Activated naive CD8-positive, alpha-beta T cell (primary cell): ENCODE measurements at regions not wholly inside any gene's neighbourhood (a gene's known extent, or its start where the extent isn't known, plus 50 kb on each side); places are given as distances from the start of the nearest gene placed in this dataset.

Experiments used
- H3K27ac Mint-ChIP-seq: one replicate; pipeline ENCODE4 v1.8.0; 2021; ENCODE audit warnings: mixed read lengths
- H3K27me3 Mint-ChIP-seq: one replicate; pipeline ENCODE4 v1.8.0; 2021; ENCODE audit warnings: mixed read lengths
- H3K36me3 Mint-ChIP-seq: one replicate; pipeline ENCODE4 v1.8.0; 2021; ENCODE audit warnings: mixed read lengths
- H3K4me1 Mint-ChIP-seq: one replicate; pipeline ENCODE4 v1.8.0; 2021; ENCODE audit warnings: low read depth, mixed read lengths
- H3K4me3 Mint-ChIP-seq: one replicate; pipeline ENCODE4 v1.8.0; 2021; ENCODE audit warnings: mild to moderate bottlenecking, mixed read lengths
- H3K9me3 Mint-ChIP-seq: one replicate; pipeline ENCODE4 v1.8.0; 2021; ENCODE audit warnings: low read depth, mixed read lengths

DNA sequence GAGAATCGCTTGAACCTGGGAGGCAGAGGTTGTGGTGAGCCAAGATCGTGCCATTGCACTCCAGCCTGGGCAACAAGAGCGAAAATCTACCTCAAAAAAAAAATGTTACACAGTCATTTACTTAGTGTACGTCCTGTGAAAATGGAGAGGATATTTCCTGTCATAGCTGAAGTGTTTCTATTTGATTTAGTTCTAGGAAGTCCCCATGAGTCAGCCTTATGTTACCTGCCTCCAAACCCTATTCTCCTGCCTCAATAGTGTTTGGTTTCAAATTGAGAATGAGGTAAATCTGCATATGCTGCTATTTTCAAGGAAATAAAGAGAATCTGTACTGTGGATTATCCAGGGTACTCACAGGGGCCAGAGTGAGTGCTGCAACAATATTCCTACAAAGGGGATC, 1284.5 kb upstream of the AUTS2 start:
- Mint-ChIP-seq H3K27me3 (no peaks in the 10 kb centered on the region), H3K4me3 (no peak overlapping the region), H3K9me3 (peaks cover 4% of the 10 kb centered on the region), H3K36me3 (no peaks in the 10 kb centered on the region), H3K4me1 (no peaks in the 10 kb centered on the region), H3K27ac (no peak overlapping the region)

- Mint-ChIP-seq H3K9me3 (peaks cover 4% of the 10 kb centered on the region), H3K36me3 (no peaks in the 10 kb centered on the region), H3K4me3 (no peak overlapping the region)
Observed at GRCh38 chr7:68314208-68314607, 1284.1 kb upstream of the AUTS2 start.

GRCh38 chr7:68317476-68317875, 1280.8 kb upstream of the AUTS2 start:
- H3K9me3 Mint-ChIP-seq, result peaks cover 4% of the 10 kb centered on the region
- no peak overlapping the region for H3K27ac Mint-ChIP-seq
- no peaks in the 10 kb centered on the region for H3K27me3 Mint-ChIP-seq
- no peaks in the 10 kb centered on the region for H3K36me3 Mint-ChIP-seq
- no peak overlapping the region for H3K4me3 Mint-ChIP-seq
- no peaks in the 10 kb centered on the region for H3K4me1 Mint-ChIP-seq

More at GRCh38 chr7:68314208-68314607, 1284.1 kb upstream of the AUTS2 start:
- H3K27ac Mint-ChIP-seq, result no peak overlapping the region
- no peaks in the 10 kb centered on the region for H3K4me1 Mint-ChIP-seq
- H3K27me3 Mint-ChIP-seq, result no peaks in the 10 kb centered on the region

- Mint-ChIP-seq H3K27me3 (no peaks in the 10 kb centered on the region), H3K9me3 (peaks cover 6% of the 10 kb centered on the region), H3K4me3 (no peak overlapping the region)
Observed at GRCh38 chr7:68319061-68319460, 1279.2 kb upstream of the AUTS2 start.

DNA sequence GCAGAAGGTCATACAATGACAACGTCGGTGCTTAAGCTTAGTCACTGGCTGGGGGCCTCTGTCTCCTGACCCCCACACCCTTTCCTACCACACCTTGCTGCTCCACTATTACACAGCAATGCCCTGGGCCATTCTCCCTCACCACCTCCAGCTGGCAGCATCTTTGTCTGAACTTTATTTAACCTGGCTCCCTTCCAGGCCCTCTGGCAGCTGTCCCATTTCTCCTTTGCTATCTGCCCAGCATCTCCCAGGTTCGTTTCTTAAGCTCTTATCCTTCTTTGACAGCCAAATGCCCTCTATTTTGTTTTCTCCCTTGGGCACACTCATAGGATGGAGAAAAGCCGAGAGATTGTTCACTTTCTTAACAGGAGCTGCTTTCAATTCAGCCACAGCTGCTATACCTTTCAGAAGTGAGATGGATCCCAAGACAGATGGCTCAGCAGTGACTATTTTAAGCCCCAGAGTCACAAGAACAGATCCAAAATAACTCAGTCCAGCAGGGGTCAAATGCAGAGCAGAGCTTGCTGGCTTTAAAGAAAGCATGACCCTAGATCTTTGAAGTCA, 1277.1 kb upstream of the AUTS2 start:
- Mint-ChIP-seq H3K4me3 (no peak overlapping the region), H3K27ac (no peak overlapping the region), H3K9me3 (peaks cover 3% of the 10 kb centered on the region), H3K27me3 (no peaks in the 10 kb centered on the region), H3K4me1 (no peaks in the 10 kb centered on the region), H3K36me3 (no peaks in the 10 kb centered on the region)

More at GRCh38 chr7:68319061-68319460, 1279.2 kb upstream of the AUTS2 start:
- Mint-ChIP-seq H3K36me3 (no peaks in the 10 kb centered on the region), H3K4me1 (no peaks in the 10 kb centered on the region), H3K27ac (no peak overlapping the region)

GRCh38 chr7:68321776-68322496, 1276.3 kb upstream of the AUTS2 start:
- no peaks in the 10 kb centered on the region for H3K36me3 Mint-ChIP-seq
- H3K4me1 Mint-ChIP-seq, result no peaks in the 10 kb centered on the region
- H3K27me3 Mint-ChIP-seq, result no peaks in the 10 kb centered on the region
- H3K4me3 Mint-ChIP-seq, result no peak overlapping the region
- no peak overlapping the region for H3K27ac Mint-ChIP-seq
- peaks cover 3% of the 10 kb centered on the region for H3K9me3 Mint-ChIP-seq

GRCh38 chr7:68324621-68325020, 1273.7 kb upstream of the AUTS2 start:
- Mint-ChIP-seq H3K36me3 (no peaks in the 10 kb centered on the region), H3K27ac (no peak overlapping the region), H3K4me1 (no peaks in the 10 kb centered on the region), H3K27me3 (no peaks in the 10 kb centered on the region), H3K4me3 (no peak overlapping the region), H3K9me3 (peaks cover 7% of the 10 kb centered on the region)

- H3K27ac Mint-ChIP-seq, result no peak overlapping the region
- peaks cover 3% of the 10 kb centered on the region for H3K9me3 Mint-ChIP-seq
Observed at GRCh38 chr7:68334216-68334615, 1264.1 kb upstream of the AUTS2 start.

GRCh38 chr7:68334636-68335272, 1263.5 kb upstream of the AUTS2 start:
- Mint-ChIP-seq H3K27me3 (no peaks in the 10 kb centered on the region), H3K4me3 (no peak overlapping the region), H3K9me3 (peaks cover 3% of the 10 kb centered on the region), H3K4me1 (no peaks in the 10 kb centered on the region), H3K36me3 (no peaks in the 10 kb centered on the region), H3K27ac (no peak overlapping the region)

More at GRCh38 chr7:68334216-68334615, 1264.1 kb upstream of the AUTS2 start:
- H3K4me1 Mint-ChIP-seq, result no peaks in the 10 kb centered on the region
- no peaks in the 10 kb centered on the region for H3K27me3 Mint-ChIP-seq
- H3K36me3 Mint-ChIP-seq, result no peaks in the 10 kb centered on the region
- no peak overlapping the region for H3K4me3 Mint-ChIP-seq

DNA sequence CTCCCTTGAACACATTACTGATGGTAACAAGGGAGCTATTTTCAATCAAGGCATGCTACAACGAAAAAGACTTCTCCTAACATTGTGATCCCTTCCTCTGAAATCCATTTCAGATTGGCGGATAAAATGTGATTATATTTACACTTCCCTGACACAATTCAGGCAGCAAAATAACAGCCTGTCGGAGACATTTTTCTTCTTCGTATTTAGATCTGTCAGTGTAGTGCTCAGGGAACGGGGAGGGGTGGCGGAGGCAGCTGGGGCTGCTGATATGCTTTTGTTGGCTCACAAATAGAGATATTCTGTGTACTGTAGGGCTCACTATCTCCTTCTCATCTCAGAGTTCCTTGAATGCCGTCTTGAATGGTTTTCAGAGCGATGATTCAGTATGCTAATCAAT, 1261.7 kb upstream of the AUTS2 start:
- Mint-ChIP-seq H3K36me3 (peaks cover 2% of the 10 kb centered on the region), H3K27me3 (no peaks in the 10 kb centered on the region), H3K27ac (no peak overlapping the region), H3K4me3 (no peak overlapping the region), H3K9me3 (no peaks in the 10 kb centered on the region), H3K4me1 (no peaks in the 10 kb centered on the region)

DNA sequence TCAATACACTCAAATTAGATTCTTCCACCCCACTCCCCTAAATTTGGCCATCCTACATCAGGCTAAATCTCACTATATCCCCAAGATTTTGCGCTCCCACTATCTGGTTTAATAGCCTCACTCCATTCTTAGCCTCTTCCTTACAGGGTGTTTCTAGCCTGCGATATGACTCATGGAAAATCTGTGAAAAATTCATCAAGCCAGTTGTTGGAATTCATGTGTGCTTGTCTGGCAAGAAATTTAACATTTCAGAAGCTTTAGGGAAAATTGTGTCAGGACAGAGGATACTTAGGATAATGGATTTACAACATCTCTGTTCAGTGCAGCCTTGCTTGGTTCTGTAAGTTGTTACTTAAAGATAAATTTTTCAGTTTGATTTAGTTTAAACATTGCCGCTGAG, 1249.9 kb upstream of the AUTS2 start:
- Mint-ChIP-seq H3K4me1 (no peaks in the 10 kb centered on the region), H3K36me3 (no peaks in the 10 kb centered on the region), H3K27me3 (no peaks in the 10 kb centered on the region), H3K9me3 (peaks cover 10% of the 10 kb centered on the region), H3K4me3 (no peak overlapping the region), H3K27ac (no peak overlapping the region)

GRCh38 chr7:68362745-68363518, 1235.3 kb upstream of the AUTS2 start:
- Mint-ChIP-seq H3K36me3 (no peaks in the 10 kb centered on the region), H3K27me3 (no peaks in the 10 kb centered on the region), H3K4me1 (no peaks in the 10 kb centered on the region), H3K9me3 (peaks cover 9% of the 10 kb centered on the region), H3K27ac (no peak overlapping the region), H3K4me3 (no peak overlapping the region)

GRCh38 chr7:68364886-68365625, 1233.2 kb upstream of the AUTS2 start:
- peaks cover 9% of the 10 kb centered on the region for H3K9me3 Mint-ChIP-seq
- H3K27ac Mint-ChIP-seq, result no peak overlapping the region
- H3K4me3 Mint-ChIP-seq, result no peak overlapping the region

GRCh38 chr7:68371985-68372384, 1226.3 kb upstream of the AUTS2 start:
- Mint-ChIP-seq H3K27me3 (no peaks in the 10 kb centered on the region), H3K4me1 (no peaks in the 10 kb centered on the region), H3K36me3 (no peaks in the 10 kb centered on the region), H3K27ac (no peak overlapping the region), H3K9me3 (peaks cover 13% of the 10 kb centered on the region), H3K4me3 (no peak overlapping the region)

More at GRCh38 chr7:68364886-68365625, 1233.2 kb upstream of the AUTS2 start:
- no peaks in the 10 kb centered on the region for H3K27me3 Mint-ChIP-seq
- no peaks in the 10 kb centered on the region for H3K4me1 Mint-ChIP-seq
- H3K36me3 Mint-ChIP-seq, result no peaks in the 10 kb centered on the region
